ENCODE measurements at regions not wholly inside any gene's neighbourhood (a gene's known extent, or its start where the extent isn't known, plus 50 kb on each side); places are given as distances from the start of the nearest gene placed in this dataset.
"Not testable (repeated sequence)": the region's sequence is repeated elsewhere in the genome, so short reads cannot be mapped to it uniquely, and the experiment has no call there.

DNA sequence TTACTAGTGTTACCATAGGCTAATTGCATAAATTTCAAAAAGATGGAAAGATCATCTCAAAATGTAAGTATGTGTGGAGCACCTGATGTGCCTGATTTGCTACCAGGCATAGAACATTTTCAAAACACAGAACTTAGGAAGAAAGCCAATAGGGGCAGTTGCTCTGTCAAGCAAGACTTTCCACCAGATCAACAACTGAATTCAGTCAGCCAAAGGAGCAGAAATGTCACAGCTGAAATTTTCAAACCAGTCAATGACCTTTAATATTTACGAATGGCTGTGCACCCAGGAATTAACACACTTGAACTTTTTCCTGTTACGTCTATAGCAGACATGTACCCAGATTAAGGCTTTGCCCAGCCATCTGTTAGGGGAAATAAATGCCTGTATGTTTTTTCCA lies 452.8 kb upstream of the PTGER4 start:
- no peak for DNase-seq (ENCODE audit: low read depth)

DNA sequence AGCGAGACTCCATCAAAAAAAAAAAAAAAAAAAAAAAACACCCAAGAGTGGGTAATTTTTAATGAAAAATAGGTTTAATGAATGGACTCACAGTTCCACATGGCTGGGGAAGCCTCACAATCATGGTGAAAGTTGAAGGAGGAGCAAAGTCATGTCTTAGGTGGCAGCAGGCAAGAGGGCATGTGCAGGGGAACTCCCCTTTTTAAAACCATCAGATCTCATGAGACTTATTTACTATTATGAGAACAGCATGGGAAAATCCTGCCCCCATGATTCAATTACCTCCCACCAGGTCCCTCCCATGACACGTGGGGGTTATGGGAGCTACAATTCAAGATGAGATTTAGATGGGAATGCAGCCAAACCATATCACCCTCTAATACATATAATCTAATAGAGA lies 454.6 kb upstream of the PTGER4 start:
- DNase-seq (ENCODE audit: low read depth): not testable (repeated sequence)

DNA sequence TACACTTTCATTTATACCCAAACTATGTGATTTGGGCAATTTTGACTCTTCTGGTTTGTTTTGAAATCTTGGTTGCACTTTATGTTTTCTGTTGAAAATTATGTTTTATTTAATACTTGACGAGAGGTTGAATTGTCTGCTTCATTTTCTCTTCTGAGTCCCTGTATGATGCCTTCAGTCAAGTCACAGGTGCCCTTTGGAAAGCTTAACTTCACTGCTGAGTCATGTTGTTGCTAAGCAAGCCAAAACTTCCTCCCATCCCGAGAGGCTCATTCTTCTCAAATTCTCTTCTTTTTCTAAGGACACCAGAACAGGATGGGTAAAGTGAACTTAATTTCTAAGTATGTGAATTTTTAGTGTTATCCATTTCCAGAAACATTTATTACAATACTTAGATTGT lies 455.3 kb upstream of the PTGER4 start:
- DNase-seq (ENCODE audit: low read depth): peak; percentile 67

DNA sequence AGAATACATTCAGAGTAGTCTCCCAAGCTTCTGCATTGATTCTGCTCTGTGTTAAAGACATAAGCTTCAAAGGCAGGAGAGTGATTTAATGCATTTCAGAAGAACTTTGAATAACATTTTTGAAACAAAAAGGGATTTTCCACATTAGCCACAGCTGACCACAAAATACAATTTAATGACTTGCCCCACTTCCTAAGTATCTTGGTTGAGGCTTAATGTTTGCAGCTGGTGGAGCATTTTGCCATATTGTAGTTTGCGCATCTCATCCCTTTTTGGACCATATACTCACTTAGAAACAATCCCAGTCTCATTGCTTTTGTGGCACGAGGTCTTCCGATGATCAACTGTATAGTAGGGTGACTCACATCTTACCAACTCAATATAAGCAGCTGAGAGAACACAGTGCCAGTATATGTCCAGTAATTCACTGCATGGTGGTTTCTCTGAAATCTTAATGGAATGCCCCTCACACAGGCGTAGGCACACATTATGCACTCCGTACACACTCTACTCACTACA lies 455.8 kb upstream of the PTGER4 start:
- DNase-seq (ENCODE audit: low read depth): peak; percentile 83

DNA sequence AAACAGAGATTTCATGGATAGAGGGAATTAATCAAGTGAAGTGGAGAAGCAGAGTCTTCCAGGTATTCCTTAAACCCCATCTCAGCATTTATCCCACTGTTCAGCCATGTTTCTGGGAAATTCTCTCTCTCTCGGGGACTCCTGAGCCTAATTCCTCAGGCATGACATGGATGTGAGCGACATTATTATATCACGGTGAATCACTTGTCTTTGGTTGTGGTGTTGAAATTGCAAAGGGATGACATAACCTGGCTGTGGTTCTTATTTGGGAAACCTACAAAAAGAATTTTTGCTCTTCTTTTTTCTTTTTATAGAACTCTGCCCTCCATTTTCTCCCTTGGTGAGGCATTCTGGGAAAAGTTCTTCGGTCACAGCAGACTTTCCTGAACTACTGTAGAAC lies 457.9 kb upstream of the PTGER4 start:
- peak; percentile 85 for DNase-seq (ENCODE audit: low read depth)

DNA sequence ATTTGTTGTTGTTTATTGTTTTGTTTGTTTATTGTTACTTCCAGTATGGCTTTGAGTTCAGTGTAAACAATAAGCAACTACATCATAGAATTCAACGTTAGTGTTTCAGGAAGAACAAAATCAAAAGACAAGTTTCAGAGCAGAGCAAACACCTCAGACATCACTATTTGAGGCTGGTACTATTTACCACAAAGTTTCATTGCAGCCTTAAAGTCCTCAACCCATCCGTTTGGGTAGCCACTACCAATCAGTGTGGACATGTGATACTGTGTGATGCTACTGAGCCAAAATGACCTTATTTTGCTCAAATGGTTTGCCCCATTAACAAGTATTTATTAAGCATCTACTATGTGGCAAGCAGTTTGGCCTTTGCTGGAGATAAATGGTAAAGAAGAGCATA lies 458.5 kb upstream of the PTGER4 start:
- no peak for DNase-seq (ENCODE audit: low read depth)

DNA sequence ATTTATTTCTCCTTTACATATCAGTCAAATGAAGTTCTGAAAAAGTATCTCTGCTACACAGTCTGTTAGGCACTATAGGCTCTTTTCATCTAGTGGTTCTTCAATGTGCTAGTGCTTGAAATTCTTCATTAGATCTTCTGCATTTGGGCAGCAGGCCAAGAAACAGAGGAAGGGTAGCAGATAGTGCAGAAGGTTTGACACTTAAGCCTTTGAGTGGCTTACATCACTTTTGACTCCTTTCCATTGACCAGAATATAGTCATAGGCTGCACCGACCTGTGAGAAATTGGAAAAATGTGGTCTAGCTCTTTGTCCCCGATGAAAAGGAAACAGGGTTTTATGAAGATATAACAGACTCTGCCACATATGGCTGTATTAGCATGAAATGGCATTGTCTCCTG lies 459.5 kb upstream of the PTGER4 start:
- no peak for DNase-seq (ENCODE audit: low read depth)

DNA sequence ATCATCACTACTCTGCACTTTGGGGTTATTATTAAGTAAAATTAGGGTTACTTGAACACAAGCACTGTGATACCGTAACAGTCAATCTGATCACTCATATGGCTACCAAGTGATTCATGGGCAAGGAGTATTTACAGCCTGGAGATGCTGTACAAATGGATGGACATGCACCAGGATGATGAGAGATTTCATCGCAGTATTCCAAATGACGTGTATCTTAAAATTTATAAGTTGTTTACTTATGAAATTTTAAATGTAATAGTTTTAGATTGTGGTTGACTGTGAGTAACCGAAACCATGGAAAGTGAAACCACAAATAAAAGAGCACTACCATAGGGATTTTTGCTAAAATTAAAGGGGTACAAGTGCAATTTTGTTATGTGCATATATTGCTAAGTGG lies 462.2 kb upstream of the PTGER4 start:
- no peak for DNase-seq (ENCODE audit: low read depth)

DNA sequence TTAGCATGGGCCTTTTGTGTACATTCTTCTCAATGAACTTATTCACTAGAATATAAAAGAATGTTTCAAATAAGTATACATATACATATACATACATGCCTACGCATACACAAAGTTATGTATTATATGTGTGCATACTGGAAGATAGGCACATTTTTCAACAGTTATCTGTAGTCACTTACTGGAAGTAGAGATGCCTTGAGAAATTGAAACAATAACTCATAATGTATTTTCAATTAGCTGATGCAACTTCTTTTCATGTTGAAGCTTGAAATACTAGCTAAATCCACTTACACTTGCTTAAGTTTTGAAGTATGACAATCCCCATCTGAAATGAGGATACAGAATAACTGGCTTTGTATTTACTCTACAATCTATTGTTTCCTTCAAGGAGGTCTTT lies 469.0 kb upstream of the PTGER4 start:
- DNase-seq (ENCODE audit: low read depth): no peak

DNA sequence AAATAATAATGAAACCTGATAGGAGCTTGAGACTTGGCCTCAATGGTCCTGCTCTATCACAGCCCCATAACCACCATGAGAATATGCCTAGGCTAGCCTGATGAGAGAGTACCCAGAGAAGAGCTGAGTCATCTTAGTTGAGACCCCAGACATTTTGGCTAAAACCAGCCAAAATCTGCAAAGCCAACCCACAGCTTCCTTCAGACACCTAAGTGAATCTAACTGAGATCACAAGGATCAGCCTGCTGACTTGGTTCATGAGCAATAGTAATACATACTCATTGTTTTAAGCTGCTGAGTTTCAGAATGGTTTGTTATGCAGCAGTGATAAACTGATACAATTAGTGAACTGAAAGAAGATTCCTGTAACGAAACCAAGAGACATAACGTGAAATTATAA lies 473.7 kb upstream of the PTGER4 start:
- DNase-seq (ENCODE audit: low read depth): no peak

DNA sequence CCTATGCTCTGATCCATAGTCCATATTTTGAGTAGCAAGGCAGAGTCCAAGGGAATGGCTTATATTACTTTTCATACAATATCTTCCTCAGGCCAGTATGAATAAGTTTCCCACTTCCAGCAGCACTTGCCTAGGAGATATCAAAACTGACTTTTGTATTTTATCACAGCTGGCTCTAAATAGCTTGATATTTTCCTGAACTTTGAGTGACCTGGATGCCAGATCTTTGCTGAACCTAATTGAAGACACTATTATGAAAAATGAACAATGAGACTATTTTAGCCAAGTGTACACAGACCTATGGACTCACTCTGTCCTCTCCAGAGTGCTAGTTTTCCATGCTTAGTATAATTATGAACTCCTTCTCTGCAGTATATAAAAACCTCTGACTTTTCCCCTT lies 475.6 kb upstream of the PTGER4 start:
- no peak for DNase-seq (ENCODE audit: low read depth)

DNA sequence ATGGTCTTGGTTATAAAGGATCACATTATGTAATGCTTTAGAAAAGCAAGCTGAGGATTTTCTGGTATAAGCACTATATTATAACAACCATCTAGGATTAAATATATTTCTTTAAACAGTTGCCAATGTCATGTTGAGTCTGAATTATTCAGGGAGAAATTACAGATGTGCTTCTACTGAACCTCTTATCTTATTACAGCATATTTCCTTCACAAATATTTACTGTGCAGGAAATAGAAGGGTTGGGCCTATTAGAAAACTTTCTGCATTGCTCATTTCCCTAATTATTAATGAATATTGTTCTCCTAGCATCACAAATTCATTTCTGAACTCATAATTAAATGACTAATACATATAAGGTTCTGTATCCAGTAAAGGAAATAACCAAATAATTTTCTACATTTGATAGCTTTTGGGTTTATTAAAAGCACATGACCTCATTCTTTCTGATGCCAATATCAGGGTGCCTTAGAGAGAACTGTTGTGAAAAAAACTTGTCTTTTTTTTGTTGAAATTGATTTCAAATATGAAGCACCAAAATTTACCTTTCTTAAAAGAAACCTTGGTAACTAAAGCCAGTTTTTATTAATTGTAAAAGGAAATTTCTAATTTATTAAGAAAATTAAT lies 476.8 kb upstream of the PTGER4 start:
- no peak for DNase-seq (ENCODE audit: low read depth)

DNA sequence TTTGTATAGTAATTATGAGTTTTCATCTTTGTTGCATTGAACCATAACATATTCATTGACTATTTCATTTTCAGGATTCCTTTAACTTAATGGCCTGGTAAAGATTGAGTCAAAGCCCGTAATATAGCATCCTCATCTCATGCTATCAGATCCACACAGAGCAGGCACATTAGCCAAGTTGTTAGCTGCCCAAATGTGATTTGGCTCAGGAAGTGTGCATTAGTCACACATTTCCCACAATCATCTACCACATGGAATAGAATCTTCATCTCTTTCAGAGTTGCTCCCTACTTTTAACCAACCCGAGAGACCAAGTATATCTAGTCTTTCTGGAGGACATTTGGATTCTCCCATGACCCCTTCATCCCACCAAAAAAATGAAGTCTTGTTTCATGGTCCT lies 481.0 kb upstream of the PTGER4 start:
- DNase-seq (ENCODE audit: low read depth): peak; percentile 10

DNA sequence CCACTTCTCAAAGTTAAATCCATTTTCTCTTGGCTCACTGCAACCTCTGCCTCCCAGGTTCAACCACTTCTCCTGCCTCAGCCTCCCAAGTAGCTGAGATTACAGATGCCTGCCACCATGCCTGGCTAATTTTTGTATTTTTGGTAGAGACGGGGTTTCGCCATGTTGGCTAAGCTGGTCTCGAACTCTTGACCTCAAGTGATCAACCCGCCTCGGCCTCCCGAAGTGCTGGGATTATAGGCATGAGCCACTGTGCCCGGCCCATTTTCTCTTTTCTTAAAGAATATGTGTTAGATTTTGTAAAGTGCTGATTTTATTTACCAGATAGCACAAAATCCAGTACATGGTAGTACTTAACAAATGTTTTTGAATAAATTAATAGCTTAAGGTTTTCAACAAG lies 484.1 kb upstream of the PTGER4 start:
- not testable (repeated sequence) for DNase-seq (ENCODE audit: low read depth)

DNA sequence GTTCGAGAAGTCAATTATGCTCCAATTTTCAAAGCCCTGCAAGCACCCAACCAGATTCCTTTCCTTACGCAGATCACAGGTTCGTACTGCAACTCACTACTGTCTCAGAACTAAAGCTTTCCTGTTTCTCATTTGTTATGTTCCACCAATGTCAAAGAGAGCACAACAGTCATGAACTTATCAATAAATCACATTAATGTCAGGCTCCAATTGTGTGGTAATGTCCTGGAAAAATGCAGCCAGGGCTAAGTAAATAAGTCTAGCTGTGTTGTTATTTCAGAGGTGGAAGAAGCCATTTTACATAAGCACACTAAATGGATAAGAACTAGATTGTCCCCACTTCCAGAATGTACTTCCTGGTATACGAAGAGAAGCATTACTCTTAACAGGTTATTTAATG lies 488.6 kb upstream of the PTGER4 start:
- DNase-seq (ENCODE audit: low read depth): no peak

DNA sequence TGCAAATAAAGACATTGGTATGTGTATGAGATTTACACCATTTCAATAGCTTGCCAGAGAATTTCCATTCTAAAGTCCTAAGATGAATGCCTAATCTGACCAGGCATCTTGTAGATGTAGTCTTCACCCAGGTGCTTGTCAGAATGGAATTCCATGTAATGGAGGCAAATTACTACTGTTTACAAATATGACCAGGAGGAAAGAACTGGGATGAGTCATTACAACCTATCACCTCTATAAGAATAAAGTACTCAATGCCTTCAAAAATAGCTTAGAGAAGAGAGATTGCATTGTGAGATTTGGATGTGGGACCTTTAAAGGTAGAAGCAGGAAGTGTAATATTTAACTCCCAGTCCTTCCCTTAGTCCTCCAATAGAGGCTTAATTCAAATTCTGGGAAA lies 507.0 kb upstream of the PTGER4 start:
- DNase-seq (ENCODE audit: low read depth): no peak

DNA sequence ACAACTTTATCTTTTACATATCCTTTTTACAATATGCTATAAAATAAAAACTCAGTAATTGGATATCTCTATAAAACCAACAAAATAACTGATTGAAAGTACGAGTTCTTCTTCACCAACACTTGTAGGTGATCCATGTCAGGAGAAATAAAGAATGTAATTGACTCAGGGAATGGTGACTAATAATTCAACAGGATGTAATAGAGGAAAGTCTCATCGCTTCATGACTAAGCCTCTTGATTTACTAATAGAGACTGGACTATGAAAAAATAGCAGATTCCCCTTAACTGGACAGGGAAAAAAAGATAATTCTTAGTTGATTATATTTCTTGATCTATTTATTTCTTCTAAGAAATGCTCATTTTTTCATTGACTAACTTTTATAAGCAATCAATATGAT lies 507.7 kb upstream of the PTGER4 start:
- DNase-seq (ENCODE audit: low read depth): no peak

DNA sequence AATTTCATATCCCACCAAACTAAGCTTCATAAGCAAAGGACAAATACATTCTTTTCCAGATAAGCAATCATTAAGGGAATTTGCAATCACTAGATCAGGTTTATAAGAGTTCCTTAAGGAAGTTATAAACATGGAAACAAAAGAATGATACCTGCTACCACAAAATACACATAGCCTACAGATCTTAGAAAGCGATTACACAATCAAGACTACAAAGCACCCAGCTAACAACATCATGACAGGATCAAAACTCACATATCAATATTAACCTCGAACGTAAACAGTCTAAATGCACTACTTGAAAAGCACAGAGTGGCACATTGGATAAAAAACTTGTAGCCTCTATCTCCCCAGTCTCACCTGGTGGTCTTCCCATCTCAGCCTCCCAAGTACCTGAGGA lies 512.4 kb upstream of the PTGER4 start:
- no peak for DNase-seq (ENCODE audit: low read depth)

DNA sequence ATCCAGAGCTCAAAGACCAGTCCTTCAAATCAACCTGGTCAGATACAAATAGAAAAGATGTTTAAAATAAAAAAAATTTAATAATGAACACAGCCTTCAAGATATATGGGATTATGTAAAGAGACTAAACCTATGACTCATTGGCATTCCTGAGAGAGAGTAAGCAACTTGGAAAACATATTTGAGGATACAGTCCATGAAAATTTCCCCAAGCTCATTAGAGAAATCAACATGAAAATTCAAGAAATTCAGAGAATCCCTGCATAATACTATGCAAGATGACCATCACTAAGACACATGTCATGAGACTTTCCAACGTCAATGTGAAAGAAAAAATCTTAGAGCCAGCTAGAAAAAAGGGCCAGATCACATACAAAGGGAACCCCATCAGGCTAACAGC lies 512.9 kb upstream of the PTGER4 start:
- no peak for DNase-seq (ENCODE audit: low read depth)

DNA sequence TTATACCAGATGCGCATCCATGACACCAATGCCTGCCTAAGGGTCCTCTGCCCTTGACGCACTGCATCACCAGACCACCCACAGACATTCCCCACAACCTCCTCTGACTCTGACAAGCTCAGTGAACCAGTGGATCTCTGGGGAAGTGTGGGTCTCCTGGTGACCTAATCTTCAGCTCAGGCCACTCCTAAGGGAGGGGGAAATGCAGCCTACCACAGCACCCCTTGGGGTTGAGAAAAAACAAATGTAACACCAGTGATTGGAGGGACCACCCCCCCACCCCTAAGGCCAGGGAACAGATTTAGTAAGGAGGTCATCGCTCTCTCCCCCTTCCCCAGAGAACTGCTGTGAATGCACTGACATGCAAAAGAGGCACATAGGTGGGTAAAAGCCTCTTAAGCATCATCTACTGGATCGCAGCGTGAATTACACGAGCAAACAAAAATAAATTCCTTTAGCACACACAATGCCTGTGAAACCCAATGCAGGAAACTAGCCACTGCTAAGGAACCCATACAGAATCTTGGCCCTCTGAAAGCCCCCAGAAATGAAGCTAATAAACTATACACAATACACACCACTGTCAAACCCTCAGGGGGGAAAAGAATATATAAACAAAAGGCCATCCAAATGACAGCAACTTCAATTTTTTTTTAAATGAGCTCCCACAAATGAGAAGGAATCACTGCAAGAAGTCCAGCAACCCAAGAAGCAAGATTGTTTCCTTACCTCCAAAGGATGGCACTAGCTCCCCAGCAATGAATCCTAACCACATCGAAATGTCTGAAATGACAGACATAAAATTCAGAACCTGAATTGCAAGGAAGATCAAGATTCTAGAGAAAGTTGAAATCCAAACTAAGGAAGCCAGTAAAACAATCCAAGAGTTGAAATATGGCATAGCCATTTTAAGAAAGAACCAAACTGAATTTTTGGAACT lies 513.7 kb upstream of the PTGER4 start:
- DNase-seq (ENCODE audit: low read depth): peak; percentile 27

DNA sequence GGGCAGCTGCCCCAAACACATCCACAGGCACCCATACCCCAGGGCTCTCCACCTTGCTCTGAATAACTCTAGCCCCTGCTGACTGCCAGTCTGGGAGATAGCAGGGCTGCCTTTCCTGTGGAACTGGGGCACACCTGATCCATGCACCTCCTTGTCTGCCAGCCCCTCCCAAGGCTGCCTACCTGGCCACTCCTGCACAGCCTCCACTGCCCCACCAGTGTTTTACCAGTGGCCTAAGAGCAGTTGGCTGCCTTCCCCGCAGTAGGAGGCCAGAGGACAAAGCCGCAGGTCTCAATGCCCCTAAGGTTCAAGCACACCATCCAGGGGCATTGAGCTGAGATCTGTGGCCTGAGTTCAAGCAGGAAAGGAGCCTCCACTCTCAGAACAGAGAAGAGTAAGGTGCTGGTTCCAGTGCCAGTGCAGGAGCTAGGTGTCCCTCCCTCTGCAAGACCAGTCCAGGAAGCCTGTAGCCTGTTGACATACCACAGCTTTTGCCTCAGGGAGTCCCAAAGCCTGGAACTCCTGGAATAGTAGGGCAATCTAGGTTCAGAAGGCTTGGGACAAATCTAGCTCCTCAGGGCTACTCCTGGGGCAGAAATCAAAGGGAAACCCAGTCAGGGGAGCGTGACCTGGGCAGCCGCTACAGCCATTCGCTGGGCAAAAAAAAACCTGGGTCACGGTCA lies 514.5 kb upstream of the PTGER4 start:
- no peak for DNase-seq (ENCODE audit: low read depth)

DNA sequence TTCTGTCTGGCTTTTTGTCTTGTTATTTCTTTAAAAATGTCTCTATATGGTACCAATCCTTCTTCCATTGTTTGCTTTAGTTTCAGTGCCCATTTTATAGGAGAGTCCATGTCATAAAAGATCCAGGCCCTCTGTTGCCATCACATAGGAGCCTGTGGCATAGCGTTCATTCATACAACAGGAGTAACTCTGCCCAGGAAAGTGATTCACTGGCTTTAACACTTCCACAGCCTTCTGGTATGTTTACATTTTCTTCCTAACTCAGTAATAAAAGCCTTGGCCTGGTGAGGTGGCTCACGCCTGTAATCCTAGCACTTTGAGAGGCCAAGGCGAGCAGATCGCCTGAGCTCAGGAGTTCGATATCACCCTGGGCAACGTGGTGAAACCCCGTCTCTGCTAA lies 519.3 kb upstream of the PTGER4 start:
- no peak for DNase-seq (ENCODE audit: low read depth)

Measured in myocyte (in vitro differentiated cells).